Endothelial cell (in vitro differentiated cells): ENCODE measurements at regions not wholly inside any gene's neighbourhood (a gene's known extent, or its start where the extent isn't known, plus 50 kb on each side); places are given as distances from the start of the nearest gene placed in this dataset.

Experiments
- DNase-seq: peaks from one replicate; pipeline ENCODE4 v3.0.0; 2021; ENCODE audit warnings: low spot score
- H3K27ac Mint-ChIP-seq: one replicate; pipeline ENCODE4 v1.8.0; 2021; ENCODE audit warnings: mixed read lengths, inconsistent platforms; ENCODE audit not compliant: unreplicated experiment
- H3K27me3 Mint-ChIP-seq: one replicate; pipeline ENCODE4 v1.8.0; 2021; ENCODE audit warnings: mild to moderate bottlenecking, moderate library complexity, mixed read lengths, inconsistent platforms; ENCODE audit not compliant: unreplicated experiment
- H3K36me3 Mint-ChIP-seq: one replicate; pipeline ENCODE4 v1.8.0; 2021; ENCODE audit warnings: mild to moderate bottlenecking, low read depth, mixed read lengths, inconsistent platforms; ENCODE audit not compliant: unreplicated experiment
- H3K4me1 Mint-ChIP-seq: one replicate; pipeline ENCODE4 v1.8.0; 2021; ENCODE audit warnings: mild to moderate bottlenecking, mixed read lengths, inconsistent platforms; ENCODE audit not compliant: unreplicated experiment
- H3K4me3 Mint-ChIP-seq: one replicate; pipeline ENCODE4 v1.8.0; 2021; ENCODE audit warnings: mild to moderate bottlenecking, mixed read lengths, inconsistent platforms; ENCODE audit not compliant: unreplicated experiment
- H3K9me3 Mint-ChIP-seq: one replicate; pipeline ENCODE4 v1.8.0; 2021; ENCODE audit warnings: mixed read lengths, inconsistent platforms; ENCODE audit not compliant: unreplicated experiment
- TF ChIP-seq, protein P1 (sequence below): fragments of 200-600 bp; sonication (generic); IDR thresholded peaks from one replicate; pipeline ENCODE4 v1.5.0; 2021; ENCODE audit warnings: antibody characterized with exemption; ENCODE audit not compliant: unreplicated experiment

DNA sequence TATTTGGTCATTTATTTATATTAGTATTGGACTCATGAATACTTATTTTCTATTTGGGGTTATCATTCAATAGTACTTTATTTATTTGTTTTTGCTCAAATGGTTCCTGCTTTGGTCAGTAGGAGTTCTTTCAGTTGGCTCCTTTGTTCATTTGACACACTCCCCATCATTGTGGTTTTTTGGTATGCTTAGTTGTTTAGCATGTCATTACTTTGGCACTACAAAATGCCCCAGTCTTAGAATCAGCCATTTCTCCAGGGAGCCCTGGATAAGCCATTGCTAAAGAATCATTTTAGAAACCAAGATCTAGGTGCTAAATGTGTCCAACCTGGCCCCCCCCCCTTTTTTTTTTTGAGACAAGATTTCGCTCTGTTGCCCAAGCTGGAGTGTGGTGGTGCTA lies 61.7 kb upstream of the MRPS6 start:
- no peak for DNase-seq
- Mint-ChIP-seq H3K27me3 (no peaks in the 10 kb centered on the region), H3K36me3 (peaks cover 4% of the 10 kb centered on the region), H3K27ac (no peak overlapping the region), H3K4me3 (no peak overlapping the region), H3K4me1 (no peaks in the 10 kb centered on the region), H3K9me3 (no peaks in the 10 kb centered on the region)
- TF ChIP-seq, protein P1, sequence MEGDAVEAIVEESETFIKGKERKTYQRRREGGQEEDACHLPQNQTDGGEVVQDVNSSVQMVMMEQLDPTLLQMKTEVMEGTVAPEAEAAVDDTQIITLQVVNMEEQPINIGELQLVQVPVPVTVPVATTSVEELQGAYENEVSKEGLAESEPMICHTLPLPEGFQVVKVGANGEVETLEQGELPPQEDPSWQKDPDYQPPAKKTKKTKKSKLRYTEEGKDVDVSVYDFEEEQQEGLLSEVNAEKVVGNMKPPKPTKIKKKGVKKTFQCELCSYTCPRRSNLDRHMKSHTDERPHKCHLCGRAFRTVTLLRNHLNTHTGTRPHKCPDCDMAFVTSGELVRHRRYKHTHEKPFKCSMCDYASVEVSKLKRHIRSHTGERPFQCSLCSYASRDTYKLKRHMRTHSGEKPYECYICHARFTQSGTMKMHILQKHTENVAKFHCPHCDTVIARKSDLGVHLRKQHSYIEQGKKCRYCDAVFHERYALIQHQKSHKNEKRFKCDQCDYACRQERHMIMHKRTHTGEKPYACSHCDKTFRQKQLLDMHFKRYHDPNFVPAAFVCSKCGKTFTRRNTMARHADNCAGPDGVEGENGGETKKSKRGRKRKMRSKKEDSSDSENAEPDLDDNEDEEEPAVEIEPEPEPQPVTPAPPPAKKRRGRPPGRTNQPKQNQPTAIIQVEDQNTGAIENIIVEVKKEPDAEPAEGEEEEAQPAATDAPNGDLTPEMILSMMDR = no peak

DNA sequence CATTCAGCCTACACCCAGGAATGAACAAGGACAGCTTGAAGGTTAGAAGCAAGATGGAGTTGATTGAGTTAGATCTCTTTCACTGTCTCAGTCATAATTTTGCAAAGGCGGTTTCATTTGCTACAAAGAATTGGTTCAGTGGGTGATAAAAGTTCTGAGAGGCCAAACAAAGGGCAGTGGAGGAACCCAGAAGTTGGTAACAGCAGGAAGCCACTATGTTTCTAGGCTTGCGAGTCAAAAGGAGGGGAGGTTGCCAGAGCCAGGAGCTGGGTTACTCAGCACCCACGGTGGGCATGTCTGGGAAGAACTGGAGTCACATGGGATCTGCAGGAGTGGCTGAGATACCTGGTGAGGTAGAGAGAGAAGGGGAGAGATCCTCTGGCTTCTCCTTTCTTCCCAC lies 64.2 kb upstream of the MRPS6 start:
- Mint-ChIP-seq H3K9me3 (no peaks in the 10 kb centered on the region), H3K36me3 (peaks cover 4% of the 10 kb centered on the region), H3K4me3 (no peak overlapping the region), H3K4me1 (no peaks in the 10 kb centered on the region), H3K27me3 (no peaks in the 10 kb centered on the region), H3K27ac (no peak overlapping the region)
- no peak for DNase-seq
- TF ChIP-seq, protein P1 = no peak

DNA sequence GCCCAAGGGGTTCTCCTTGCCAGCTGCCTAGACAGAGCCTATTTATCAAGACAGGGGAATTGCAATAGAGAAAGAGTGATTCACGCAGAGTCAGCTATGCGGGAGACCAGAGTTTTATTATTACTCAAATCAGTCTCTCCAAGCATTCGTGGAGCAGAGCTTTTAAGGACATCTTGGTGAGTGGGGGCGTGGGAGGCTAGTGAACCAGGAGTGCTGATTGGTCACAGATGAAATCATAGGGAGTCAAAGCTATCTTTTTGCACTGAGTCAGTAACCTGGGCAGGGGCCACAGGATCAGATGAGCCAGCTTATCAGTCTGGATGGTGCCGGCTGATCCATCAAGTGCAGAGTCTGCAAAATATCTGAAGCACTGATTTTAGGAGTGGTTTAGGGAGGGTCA lies 64.8 kb upstream of the MRPS6 start:
- Mint-ChIP-seq H3K4me1 (no peaks in the 10 kb centered on the region), H3K27me3 (no peaks in the 10 kb centered on the region), H3K4me3 (no peak overlapping the region), H3K9me3 (no peaks in the 10 kb centered on the region), H3K27ac (no peak overlapping the region), H3K36me3 (peaks cover 4% of the 10 kb centered on the region)
- DNase-seq = no peak
- TF ChIP-seq, protein P1 = no peak

DNA sequence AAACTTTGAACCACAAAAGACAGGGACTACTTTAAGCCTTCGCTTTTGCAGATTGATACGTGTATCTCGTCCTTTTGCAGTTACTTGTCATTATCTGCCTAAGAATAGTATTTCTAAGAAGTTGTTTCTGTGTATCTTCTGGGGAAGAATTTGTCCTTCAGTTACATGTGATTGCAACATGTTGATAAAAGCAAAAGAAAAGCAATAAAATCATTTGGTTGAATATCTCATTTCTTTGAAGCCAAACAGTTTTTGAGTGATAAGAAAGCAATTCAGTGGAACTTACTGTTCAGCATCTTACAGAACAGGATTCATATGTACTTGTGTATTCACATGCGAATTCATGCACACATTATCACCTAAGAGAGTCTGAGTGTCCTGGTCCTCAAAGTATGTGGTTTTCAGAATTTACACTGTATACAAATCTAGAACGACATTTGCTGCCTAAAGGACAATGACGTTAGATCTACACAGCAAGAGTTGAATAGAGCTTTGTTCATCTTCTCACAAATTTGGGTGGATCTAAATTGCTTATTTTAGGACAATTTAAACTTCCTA lies 66.7 kb upstream of the MRPS6 start:
- Mint-ChIP-seq H3K4me1 (no peaks in the 10 kb centered on the region), H3K36me3 (peaks cover 4% of the 10 kb centered on the region), H3K4me3 (no peak overlapping the region), H3K27ac (no peak overlapping the region), H3K9me3 (no peaks in the 10 kb centered on the region), H3K27me3 (no peaks in the 10 kb centered on the region)
- no peak for DNase-seq
- TF ChIP-seq, protein P1 = no peak

DNA sequence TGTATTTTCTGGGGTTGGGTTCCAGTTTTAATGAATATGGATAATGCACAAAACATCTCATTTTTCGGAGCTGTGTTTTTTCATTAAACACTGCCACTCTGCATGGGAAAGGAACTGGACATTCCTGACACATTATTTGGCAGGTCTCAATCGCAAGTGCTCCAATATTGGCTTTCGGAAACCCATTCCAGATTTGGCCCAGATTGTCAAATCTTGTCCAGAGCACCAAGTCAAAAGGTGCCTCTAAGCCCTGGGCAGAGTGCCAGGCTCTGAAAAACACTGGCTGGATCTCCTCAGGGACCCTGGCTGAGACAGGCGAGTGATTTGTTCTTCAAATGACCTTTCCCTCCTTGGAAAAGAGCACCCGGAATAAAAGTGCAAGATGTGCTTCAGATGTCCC lies 68.4 kb upstream of the MRPS6 start:
- Mint-ChIP-seq H3K4me3 (no peak overlapping the region), H3K9me3 (no peaks in the 10 kb centered on the region), H3K4me1 (no peaks in the 10 kb centered on the region), H3K27ac (no peak overlapping the region), H3K27me3 (no peaks in the 10 kb centered on the region), H3K36me3 (no peaks in the 10 kb centered on the region)
- DNase-seq = no peak
- TF ChIP-seq, protein P1 = no peak
